CD14-positive monocyte (primary cell): ENCODE measurements at regions not wholly inside any gene's neighbourhood (a gene's known extent, or its start where the extent isn't known, plus 50 kb on each side); places are given as distances from the start of the nearest gene placed in this dataset.

Experiments used
- DNase-seq, 3 donors: peaks; one replicate each; pipeline ENCODE4 v3.0.0-alpha.2; 2011 to 2022
- H2AFZ ChIP-seq: 2 replicates; pipeline ENCODE4 v1.6.0; 2012; ENCODE audit warnings: mild to moderate bottlenecking, low read depth, low read length, inconsistent platforms; ENCODE audit not compliant: insufficient read depth, poor library complexity, severe bottlenecking
- H3K27ac ChIP-seq, 2 donors: 1 replicate in 1 of 2; 2 replicates in 1 of 2; pipeline ENCODE4 v1.5.1; 2012 to 2013; ENCODE audit warnings: low read length in 2 of 2, control low read depth in 1 of 2, inconsistent platforms in 1 of 2, low read depth in 1 of 2, mild to moderate bottlenecking in 1 of 2
- H3K27me3 ChIP-seq, 2 donors: one replicate each; pipeline versions ENCODE4 v1.6.0 to v1.6.1; 2011 to 2013; ENCODE audit warnings: low read length in 2 of 2; ENCODE audit not compliant: control insufficient read depth in 2 of 2, insufficient read depth in 2 of 2
- H3K36me3 ChIP-seq, 2 donors: replicated peaks in 1 of 2; 1 replicate in 1 of 2; 2 replicates in 1 of 2; pipeline versions ENCODE4 v1.5.1 to v1.6.1; 2012 to 2013; ENCODE audit warnings: low read length in 2 of 2, control low read depth in 1 of 2, inconsistent platforms in 1 of 2, mild to moderate bottlenecking in 1 of 2; ENCODE audit not compliant: insufficient read depth in 2 of 2, control insufficient read depth in 1 of 2
- H3K4me1 ChIP-seq, 2 donors: 1 replicate in 1 of 2; 2 replicates in 1 of 2; pipeline versions ENCODE4 v1.5.1 to v1.6.1; 2012 to 2013; ENCODE audit warnings: low read length in 2 of 2, control low read depth in 1 of 2, inconsistent platforms in 1 of 2, mild to moderate bottlenecking in 1 of 2, moderate library complexity in 1 of 2; ENCODE audit not compliant: insufficient read depth in 2 of 2, control insufficient read depth in 1 of 2
- H3K4me2 ChIP-seq: replicated peaks from 2 replicates; pipeline ENCODE3; 2012; ENCODE audit warnings: low read length, moderate library complexity, mild to moderate bottlenecking; ENCODE audit not compliant: poor library complexity, severe bottlenecking; ENCODE audit errors: extremely low read depth
- H3K4me3 ChIP-seq, 3 experiments: fragments of 200-600 bp in 1 of 3; sonication (generic) in 1 of 3; replicated peaks in 1 of 3; 1 replicate in 2 of 3; 2 replicates in 1 of 3; pipeline ENCODE4 v1.5.1; 2011 to 2013; ENCODE audit warnings: low read length in 3 of 3, mild to moderate bottlenecking in 3 of 3, control low read depth in 2 of 3, low read depth in 2 of 3, inconsistent platforms in 1 of 3, moderate library complexity in 1 of 3
- H3K79me2 ChIP-seq: 2 replicates; pipeline ENCODE4 v1.6.0; 2012; ENCODE audit warnings: mild to moderate bottlenecking, control low read depth, inconsistent platforms, low read length, moderate library complexity; ENCODE audit not compliant: insufficient read depth
- H3K9ac ChIP-seq: 2 replicates; pipeline ENCODE4 v1.6.0; 2017; ENCODE audit warnings: low read length, mild to moderate bottlenecking; ENCODE audit not compliant: insufficient read depth, poor library complexity, severe bottlenecking
- H3K9me3 ChIP-seq, 2 donors: replicated peaks in 1 of 2; 1 replicate in 1 of 2; 2 replicates in 1 of 2; pipeline versions ENCODE4 v1.5.1 to v1.6.1; 2012 to 2013; ENCODE audit warnings: low read length in 2 of 2, control low read depth in 1 of 2; ENCODE audit not compliant: control insufficient read depth in 1 of 2, insufficient read depth in 1 of 2
- H4K20me1 ChIP-seq: 2 replicates; pipeline ENCODE4 v1.6.0; 2012; ENCODE audit warnings: mild to moderate bottlenecking, low read length, control low read depth, moderate library complexity; ENCODE audit not compliant: insufficient read depth
- H3K27ac Mint-ChIP-seq, 7 donors: one replicate each; pipeline ENCODE4 v1.8.0; 2020; ENCODE audit warnings: mild to moderate bottlenecking in 7 of 7, mixed read lengths in 7 of 7, moderate library complexity in 6 of 7, inconsistent platforms in 2 of 7
- H3K27me3 Mint-ChIP-seq, 3 donors: one replicate each; pipeline ENCODE4 v1.8.0; 2021 to 2022; ENCODE audit warnings: low read depth in 3 of 3, mild to moderate bottlenecking in 3 of 3, mixed read lengths in 3 of 3, moderate library complexity in 3 of 3, inconsistent platforms in 1 of 3
- H3K36me3 Mint-ChIP-seq, 2 donors: one replicate each; pipeline ENCODE4 v1.8.0; 2020; ENCODE audit warnings: mixed read lengths in 2 of 2, inconsistent platforms in 1 of 2, mild to moderate bottlenecking in 1 of 2
- H3K4me1 Mint-ChIP-seq: one replicate; pipeline ENCODE4 v1.8.0; 2020; ENCODE audit warnings: mild to moderate bottlenecking, mixed read lengths
- H3K4me3 Mint-ChIP-seq, 2 donors: one replicate each; pipeline ENCODE4 v1.8.0; 2020; ENCODE audit warnings: mild to moderate bottlenecking in 2 of 2, mixed read lengths in 2 of 2, moderate library complexity in 1 of 2
- H3K9me3 Mint-ChIP-seq, 7 donors: one replicate each; pipeline ENCODE4 v1.8.0; 2020 to 2022; ENCODE audit warnings: mixed read lengths in 7 of 7, mild to moderate bottlenecking in 6 of 7, moderate library complexity in 6 of 7, inconsistent platforms in 2 of 7
- CTCF ChIP-seq: fragments of 200-600 bp; IDR thresholded peaks from one replicate; pipeline ENCODE4 v1.8.0; 2022; ENCODE audit warnings: antibody characterized with exemption, mild to moderate bottlenecking
- WGBS: methylation state at CpG from one replicate; pipeline ENCODE4 v1.1.5; 2013; ENCODE audit warnings: missing lambda C conversion rate; ENCODE audit not compliant: insufficient coverage; 5-methylcytosine and 5-hydroxymethylcytosine counted together
- intact Hi-C, 2 donors: fragments of 100-400 bp; cut with micrococcal nuclease; formaldehyde crosslinking; loops; one replicate each; pipeline versions ENCODE4 v1.15.0 to v1.15.1; 2023

DNA sequence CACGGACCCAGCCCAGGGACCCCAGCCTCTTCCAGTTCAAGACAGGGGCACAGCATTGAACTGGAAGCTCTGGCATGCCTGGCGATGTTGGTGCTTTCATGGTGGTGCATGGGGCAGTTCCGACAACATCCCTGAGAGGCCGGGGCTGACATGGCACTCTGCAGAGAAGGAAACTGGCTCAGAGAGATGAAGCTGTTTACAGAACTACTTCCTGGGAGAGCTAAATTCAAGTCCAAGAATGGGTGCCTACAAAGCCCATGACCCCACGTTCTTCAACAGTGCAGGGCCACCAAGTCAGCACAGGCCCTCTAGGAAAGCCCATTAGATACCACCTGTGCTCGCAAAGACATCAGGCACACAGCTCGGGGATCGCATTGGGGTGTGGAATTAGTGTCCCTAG, 470.9 kb upstream of the MGMT start:
- H3K36me3 ChIP-seq = no peaks in the 10 kb centered on the region
- intact Hi-C loops = no loop called here
- no peaks in the 10 kb centered on the region for H3K36me3 Mint-ChIP-seq
- H3K79me2 ChIP-seq = no peaks in the 10 kb centered on the region
- H3K4me3 ChIP-seq = no peak overlapping the region
- H2AFZ ChIP-seq = no peak overlapping the region
- H3K27me3 Mint-ChIP-seq = peaks cover 0 to 5% (median 3%) of the 10 kb centered on the region in 3 donors
- DNase-seq = no peak
- H3K27ac ChIP-seq = no peak overlapping the region
- 94% methylated on average over 6 of the region's 8 CpGs for WGBS
- H3K27ac Mint-ChIP-seq = no peak overlapping the region
- H3K9me3 Mint-ChIP-seq = peaks cover 0 to 5% (median 0%) of the 10 kb centered on the region in 7 donors
- H3K4me3 Mint-ChIP-seq = no peak overlapping the region
- H3K4me2 ChIP-seq = no peak overlapping the region
- TF ChIP-seq CTCF = no peak
- no peaks in the 10 kb centered on the region for H3K27me3 ChIP-seq
- no peak overlapping the region for H3K9ac ChIP-seq
- H3K4me1 Mint-ChIP-seq = no peaks in the 10 kb centered on the region
- H3K4me1 ChIP-seq = no peaks in the 10 kb centered on the region
- H4K20me1 ChIP-seq = no peaks in the 10 kb centered on the region
- H3K9me3 ChIP-seq = no peaks in the 10 kb centered on the region

- H3K27ac ChIP-seq = no peak overlapping the region
- peaks cover 0 to 5% (median 4%) of the 10 kb centered on the region in 3 donors for H3K27me3 Mint-ChIP-seq
- no peak for DNase-seq
- intact Hi-C loops = no loop called here
- H4K20me1 ChIP-seq = no peaks in the 10 kb centered on the region
- no peaks in the 10 kb centered on the region for H3K79me2 ChIP-seq
- no peak overlapping the region for H3K9ac ChIP-seq
- H3K4me1 Mint-ChIP-seq = no peaks in the 10 kb centered on the region
- no peak overlapping the region for H3K4me3 Mint-ChIP-seq
- no peak overlapping the region for H2AFZ ChIP-seq
- no peak overlapping the region for H3K4me2 ChIP-seq
- H3K27me3 ChIP-seq = no peaks in the 10 kb centered on the region
- H3K9me3 Mint-ChIP-seq = peaks cover 0 to 5% (median 0%) of the 10 kb centered on the region in 7 donors
- H3K36me3 Mint-ChIP-seq = no peaks in the 10 kb centered on the region
- no peaks in the 10 kb centered on the region for H3K9me3 ChIP-seq
- no peaks in the 10 kb centered on the region for H3K36me3 ChIP-seq
- TF ChIP-seq CTCF = no peak
- H3K4me1 ChIP-seq = no peaks in the 10 kb centered on the region
- H3K27ac Mint-ChIP-seq = no peak overlapping the region
- H3K4me3 ChIP-seq = no peak overlapping the region
- 82% methylated on average over 3 of the region's 10 CpGs for WGBS
Observed at GRCh38 chr10:128998101-128998805, 468.8 kb upstream of the MGMT start.
